NCI-H510A treated with DMSO at 0.1 percent for 48 hours (cell line): ENCODE measurements at regions not wholly inside any gene's neighbourhood (a gene's known extent, or its start where the extent isn't known, plus 50 kb on each side); places are given as distances from the start of the nearest gene placed in this dataset.
A peak's percentile ranks its signal among the peaks of the same experiment; 100 is the strongest.

Experiments
- DNase-seq: peaks from one replicate; lab custom pipeline; 2025; lab: John Stamatoyannopoulos, UW

DNA sequence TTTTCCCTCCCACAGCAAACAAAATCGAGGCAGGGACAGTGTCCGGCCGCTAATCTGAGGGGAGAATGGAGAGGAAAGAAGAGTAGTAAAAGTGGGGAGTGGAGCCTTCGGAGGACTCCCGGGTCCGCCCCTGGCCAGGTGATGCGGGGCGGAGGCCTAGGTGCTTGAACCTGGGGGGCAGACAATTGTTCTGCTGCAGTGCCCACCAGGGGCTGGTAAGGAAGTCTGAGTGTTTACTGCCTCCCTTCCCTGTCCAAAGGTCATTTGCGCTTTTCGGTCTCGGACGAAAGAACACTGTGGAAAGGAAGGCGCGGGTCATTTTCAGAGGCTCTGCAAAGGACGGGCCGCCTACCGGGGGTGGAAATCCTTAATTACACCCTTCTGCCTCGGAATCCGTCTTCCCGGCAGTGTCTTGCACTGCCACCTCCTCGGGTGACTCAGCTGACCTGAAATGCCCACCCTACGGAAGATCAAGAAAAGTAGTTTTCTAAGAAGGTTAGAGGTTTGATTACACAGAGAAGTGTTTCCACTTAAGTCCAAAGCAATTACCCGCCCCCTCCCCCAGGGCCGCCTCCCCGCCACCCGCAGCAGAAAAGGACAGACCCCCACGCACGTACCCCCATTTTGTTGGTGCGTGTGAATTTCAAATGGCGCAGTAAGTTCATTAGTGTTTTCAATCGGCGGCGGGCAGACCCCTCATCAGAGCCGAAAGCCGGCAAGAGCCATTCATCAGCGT is 99.9 kb upstream of the TENM3 start:
- DNase-seq = no peak

GRCh38 chr4:182143822-182144625 is 99.2 kb upstream of the TENM3 start:
- DNase-seq = peak; percentile 34

- no peak for DNase-seq
These were observed 98.4 kb upstream of the TENM3 start for GRCh38 chr4:182144626-182145333.

- DNase-seq = peak; percentile 41
These were observed 97.8 kb upstream of the TENM3 start for GRCh38 chr4:182145334-182145905.

DNA sequence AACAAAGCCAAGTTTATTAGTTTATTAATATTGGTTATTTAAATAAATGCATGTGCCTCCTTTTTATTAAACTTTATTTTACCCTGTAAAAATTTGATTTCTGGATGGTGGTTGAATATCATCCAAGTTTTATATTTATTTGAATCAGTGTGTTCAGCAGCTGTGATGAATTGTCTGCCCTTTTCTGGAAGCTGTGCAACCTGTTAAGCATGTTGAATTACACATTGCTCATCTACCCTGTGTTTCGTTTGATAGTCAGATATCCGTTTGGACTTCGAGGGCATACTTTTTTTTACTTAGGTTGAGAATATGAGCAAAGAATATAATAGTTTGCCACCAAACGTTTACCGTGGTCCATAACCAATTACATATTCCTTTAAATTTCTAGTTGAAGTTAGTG is 95.8 kb upstream of the TENM3 start:
- no peak for DNase-seq

DNA sequence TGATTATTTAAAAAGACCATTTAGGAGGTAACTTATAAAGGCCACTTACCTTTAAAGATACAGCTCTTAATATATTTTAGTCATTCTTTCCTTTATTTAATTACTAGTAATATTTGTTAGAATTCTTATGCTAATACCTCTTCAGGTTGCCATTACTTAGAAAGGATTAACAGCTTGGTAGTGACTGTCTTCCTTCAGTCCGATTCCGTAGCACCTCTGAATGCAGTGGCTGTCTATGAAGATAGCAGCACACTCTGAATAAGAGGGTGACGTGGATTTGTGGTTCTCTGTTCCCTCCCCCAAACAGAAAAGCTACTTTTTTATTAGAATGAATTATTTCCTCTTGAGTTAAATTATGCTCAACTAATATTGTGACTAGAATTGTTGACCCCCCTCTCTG is 92.6 kb upstream of the TENM3 start:
- DNase-seq = no peak

DNA sequence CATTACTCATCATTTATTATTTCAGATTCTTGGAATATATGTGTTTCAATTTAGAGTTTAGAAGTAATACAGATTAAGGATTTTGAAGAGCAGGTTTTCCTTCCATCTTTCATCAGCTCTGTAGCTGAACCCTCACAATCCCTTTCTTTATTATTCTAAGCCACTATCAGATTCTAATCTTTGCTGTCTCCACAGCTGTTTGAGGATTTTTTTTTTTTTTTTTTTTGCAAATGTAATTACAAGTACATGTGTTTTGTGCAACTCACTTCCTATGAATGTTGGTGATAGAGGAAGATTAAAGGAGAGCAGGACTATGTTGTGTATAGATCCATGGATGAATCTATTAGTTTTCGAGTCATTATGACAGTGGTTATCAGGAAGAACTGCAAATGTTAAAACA is 87.4 kb upstream of the TENM3 start:
- no peak for DNase-seq

- DNase-seq = no peak
These were observed 80.0 kb upstream of the TENM3 start for GRCh38 chr4:182163180-182163579.

DNA sequence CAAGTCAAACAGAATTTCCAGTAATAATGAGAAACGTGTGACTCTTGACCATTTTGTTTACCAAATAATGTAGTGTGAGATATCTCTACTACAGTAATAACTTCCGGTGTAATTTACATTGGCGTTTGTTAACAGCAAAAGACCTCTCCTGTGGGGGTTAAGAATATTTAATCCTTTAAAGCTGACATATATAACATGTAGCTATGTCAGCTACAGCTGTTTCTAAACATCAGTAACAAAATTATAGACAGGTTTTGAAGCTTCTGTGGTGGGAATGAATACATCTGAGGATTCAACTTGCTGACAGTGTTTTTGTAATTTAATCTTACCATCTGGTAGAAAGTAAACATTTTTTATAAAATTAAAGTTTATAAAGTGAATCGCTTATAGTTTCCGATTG is 73.6 kb upstream of the TENM3 start:
- DNase-seq = no peak

GRCh38 chr4:182169987-182170386 is 73.2 kb upstream of the TENM3 start:
- no peak for DNase-seq

GRCh38 chr4:182170417-182170935 is 72.7 kb upstream of the TENM3 start:
- DNase-seq = no peak

DNA sequence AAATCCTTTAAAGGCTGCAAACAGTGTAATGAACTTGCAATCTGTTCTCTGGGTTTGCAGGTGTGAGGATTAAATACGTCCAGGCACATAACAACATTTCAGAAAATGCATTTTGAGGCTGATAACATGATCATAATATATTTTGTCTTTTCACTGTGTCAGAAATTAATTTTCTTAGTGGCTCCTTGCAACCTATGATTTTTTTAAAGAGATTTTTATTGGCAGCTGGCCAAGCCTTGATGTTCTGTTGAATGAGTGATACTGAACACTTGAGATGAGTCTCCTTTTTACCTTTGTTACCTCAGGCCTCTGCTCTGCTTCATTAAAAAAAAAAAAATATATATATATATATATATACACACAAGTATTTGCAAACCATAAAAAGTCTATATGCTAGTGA is 68.2 kb upstream of the TENM3 start:
- peak; percentile 44 for DNase-seq

DNA sequence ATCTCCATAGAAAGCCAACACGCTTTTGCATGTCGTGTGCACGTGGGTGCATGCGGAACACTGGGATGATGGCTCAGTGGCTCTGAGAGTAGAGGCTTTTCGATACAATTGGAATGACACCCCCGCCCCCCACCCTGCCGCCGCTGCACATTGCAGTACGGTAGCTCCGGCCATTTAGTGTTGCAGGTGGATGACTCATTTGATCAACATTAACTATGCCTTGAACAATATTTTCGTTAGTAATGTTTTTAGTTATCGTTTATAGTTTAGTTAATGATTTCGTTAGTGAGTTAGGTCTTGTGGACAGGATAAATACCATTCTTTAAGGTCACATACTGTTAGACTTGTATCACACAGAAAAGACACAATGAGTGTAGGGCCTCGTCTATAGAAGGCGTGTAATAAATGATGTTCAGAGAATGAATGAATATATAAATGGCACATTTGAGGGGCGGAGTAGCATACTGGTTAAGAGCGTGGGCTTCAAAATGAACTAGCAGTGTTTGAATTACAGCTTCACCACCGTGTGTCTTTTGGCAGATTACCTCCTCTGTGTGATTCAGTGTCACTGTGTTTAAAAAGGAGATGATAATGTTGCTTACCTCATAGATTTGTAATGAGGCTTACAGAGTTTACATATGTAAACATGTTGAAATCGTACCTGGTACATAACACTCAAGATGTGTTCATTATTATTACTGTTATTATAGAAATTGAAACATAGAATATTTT is 67.2 kb upstream of the TENM3 start:
- DNase-seq = no peak

- no peak for DNase-seq
These were observed 66.0 kb upstream of the TENM3 start for GRCh38 chr4:182177166-182177565.

DNA sequence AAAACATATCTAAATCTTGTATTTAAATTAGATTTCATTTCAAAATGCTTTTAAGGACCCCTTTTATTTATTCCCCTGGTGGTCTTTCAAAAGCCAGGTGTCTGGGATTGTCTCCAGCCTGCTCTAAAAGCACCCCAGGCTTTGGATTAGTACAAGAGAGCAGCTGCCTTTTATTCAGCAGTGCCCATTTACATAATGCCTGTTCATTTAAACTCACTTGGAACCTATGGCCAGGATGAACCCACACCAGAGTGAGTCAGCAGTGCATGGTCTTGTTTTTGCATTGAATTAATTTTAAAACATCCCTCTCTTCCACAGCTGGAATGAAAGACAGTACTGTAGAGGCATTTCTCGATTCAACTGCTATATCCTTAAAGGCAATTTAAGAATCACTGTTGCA is 64.1 kb upstream of the TENM3 start:
- no peak for DNase-seq

GRCh38 chr4:182179751-182180150 is 63.5 kb upstream of the TENM3 start:
- no peak for DNase-seq

DNA sequence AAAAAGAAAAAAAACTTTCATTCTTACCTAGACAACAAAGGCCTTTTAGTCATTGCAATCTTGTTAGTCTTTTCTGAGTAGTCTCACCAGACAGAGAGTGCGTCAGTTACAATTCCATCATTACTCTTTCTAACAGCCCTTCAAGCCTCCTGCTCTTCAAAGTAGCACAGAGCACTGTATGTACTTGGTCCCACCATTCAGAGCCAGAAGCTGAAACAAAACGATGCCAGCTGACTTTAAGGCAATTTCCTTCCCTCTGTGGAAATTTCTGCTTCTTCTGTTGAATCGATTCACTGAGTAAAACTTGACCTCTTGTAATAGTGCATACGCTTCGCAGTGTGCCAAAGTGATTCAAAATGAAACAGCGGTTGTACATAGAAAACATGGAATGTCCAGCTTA is 57.7 kb upstream of the TENM3 start:
- DNase-seq = no peak

DNA sequence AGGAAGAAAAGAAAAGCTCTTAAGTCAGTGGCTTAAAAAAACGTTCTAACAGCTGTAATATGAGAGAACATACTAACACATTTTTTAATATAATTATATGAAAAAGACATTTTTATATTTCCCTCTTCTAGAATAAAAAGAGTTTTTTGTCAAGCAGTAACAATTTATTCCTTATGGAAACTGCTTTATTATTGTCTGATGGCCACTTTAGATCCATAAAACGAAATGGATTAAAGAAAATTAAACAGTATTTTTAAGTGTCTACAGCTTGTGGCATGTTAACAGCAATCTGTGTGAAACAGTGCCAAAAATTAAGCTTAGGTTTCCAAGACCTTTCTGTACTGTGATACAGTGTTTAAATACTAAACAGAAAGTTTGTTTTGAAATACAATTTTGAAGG is 55.5 kb upstream of the TENM3 start:
- no peak for DNase-seq

DNA sequence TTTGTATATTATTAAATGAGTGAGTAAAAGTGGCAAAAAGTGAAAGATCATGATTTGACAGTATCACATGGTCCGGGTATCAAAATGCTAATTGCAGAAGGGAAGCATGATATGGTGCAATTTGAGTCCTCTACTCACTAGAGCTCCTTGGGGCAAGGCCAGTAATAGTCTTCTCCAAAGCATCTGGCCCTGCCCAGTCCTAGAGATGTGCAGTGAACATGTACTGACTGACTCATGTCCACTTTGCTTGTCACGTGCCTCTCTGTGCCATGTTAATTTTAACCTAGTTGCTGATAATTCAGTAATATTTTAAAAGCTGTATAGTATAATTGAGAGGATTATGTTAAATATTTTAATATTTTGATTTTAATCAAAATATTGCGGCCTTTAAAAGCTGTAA is 54.6 kb upstream of the TENM3 start:
- DNase-seq = no peak

DNA sequence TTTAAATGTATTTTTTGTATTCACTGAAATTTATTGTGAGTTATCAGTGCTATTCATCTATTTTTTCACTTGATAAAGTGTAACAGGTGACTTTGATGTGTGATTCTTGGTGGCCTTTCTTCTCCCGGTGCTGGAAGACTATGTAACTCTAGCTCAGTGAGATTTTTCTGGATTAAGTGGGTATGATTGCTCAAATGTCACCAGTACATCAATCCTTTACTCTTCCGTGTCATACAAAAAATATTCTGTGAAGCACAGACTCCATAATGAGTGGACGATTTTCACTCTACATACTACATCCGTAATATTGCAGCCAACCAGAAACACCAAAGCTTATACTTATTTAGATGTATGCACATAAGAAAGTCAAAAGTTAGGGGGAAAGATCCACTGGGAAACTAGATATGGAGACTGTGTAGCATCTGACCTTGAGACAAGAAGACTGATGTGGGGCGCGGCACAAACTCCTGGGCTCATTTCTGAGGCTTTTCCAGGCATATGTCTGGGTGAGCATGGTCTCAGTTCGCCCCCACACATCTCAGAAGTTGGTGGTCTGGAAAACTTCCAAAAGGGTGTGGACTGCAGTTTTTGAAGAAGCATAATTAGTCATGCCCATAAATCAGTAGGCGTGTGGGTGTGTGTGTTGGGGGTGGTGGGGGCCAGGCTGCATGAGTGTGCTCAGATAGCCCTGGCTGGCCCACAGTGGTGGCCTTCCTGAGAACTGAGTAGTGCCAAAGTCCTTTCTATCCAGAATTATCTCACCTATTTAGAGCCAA is 53.9 kb upstream of the TENM3 start:
- no peak for DNase-seq

- DNase-seq = no peak
These were observed 52.9 kb upstream of the TENM3 start for GRCh38 chr4:182190306-182190705.
